ENCODE measurements at regions not wholly inside any gene's neighbourhood (a gene's known extent, or its start where the extent isn't known, plus 50 kb on each side); places are given as distances from the start of the nearest gene placed in this dataset.

GRCh38 chr1:228968891-228969606 lies 233.8 kb downstream of the RHOU start:
- WGBS, 4 donors, result 82 to 91% (median 86%) methylated on average over 15 of the region's 15 CpGs
- Histone ChIP-seq H3K27me3 (peaks cover 4% of the 10 kb centered on the region), H3K36me3 (replicated peaks in 1 of 2) (no peaks in the 10 kb centered on the region), H3K27ac (no peak overlapping the region), H3K4me3 (no peak overlapping the region), H3K4me1 (replicated peaks in 1 of 2) (peaks cover 0 to under 1% of the 10 kb centered on the region in 2 donors), H3K9me3 (replicated peaks in 1 of 3) (no peaks in the 10 kb centered on the region)
- intact Hi-C loops (cut with DNase I), result no loop called here
- TF ChIP-seq CTCF (IDR thresholded peaks at IDR 0.05) (no peak), POLR2A (IDR thresholded peaks at IDR 0.05) (no peak)
- DNase-seq, result no peak

DNA sequence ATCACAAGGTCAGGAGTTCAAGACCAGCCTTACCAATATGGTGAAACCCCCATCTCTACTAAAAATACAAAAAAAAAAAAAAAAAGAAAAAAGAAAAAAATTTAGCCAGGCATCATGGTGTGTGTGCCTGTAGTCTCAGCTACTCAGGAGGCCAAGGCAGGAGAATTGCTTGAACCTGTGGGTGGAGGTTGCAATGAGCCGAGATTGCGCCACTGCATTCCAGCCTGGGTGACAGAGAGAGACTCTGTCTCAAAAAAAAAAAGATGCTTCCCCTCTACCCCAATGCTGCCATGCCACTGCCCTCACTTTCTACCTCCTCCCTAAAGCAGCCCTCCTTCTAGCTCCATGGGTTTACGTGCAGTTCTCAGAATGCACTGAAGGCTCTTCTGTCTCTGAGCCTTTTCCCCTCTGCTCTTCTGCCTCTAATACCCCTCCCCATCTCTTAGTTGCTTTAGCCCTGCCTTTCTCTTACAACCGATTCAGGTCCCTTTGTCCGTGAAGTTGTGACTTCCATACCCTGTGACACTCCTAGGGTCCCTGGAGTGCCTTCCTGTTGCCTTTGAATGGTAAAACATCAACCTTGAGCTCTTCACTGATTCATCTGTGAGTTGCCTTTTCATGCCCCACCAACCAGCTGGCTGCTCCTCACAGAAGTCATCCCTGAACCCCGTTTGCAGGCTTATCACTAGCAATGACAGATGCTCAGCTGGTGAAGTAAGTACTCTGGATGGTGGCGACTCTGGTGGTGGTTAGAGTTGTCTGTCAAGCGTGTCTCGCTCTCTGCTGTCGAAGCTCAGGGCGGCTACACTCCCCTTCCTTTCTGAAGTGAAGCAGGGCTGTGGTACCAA lies 234.9 kb downstream of the RHOU start:
- Histone ChIP-seq H3K27ac (no peak overlapping the region), H3K27me3 (peaks cover 4% of the 10 kb centered on the region), H3K36me3 (replicated peaks in 1 of 2) (no peaks in the 10 kb centered on the region), H3K4me3 (no peak overlapping the region), H3K4me1 (replicated peaks in 1 of 2) (no peaks in the 10 kb centered on the region), H3K9me3 (replicated peaks in 1 of 3) (no peaks in the 10 kb centered on the region)
- DNase-seq, result no peak
- intact Hi-C loops (cut with DNase I), result no loop called here
- WGBS, 4 donors, result 92 to 94% (median 92%) methylated on average over 11 of the region's 11 CpGs
- TF ChIP-seq POLR2A (IDR thresholded peaks at IDR 0.05) (no peak), CTCF (IDR thresholded peaks at IDR 0.05) (no peak)

DNA sequence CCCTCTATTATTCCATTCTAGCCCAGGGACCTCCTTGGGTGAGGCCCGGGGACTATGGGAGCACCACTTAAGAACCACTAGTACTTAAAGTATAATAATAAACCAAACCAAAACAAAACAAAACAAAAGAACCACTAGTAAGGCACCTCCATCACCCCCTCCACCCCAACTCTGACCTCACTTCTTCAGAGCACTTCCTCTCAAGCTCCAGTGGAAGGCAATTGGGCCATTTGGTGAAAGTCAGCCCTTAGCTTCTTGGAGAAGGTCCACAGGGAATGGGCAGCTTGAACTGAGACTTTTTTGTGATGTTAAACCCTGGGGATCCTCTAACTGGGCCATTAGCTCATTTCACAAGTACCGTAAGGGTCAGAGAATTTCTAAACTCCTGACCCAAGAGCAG lies 237.3 kb downstream of the RHOU start:
- WGBS, 4 donors, result 85 to 96% (median 92%) methylated on average over 2 of the region's 2 CpGs
- H3K4me1 ChIP-seq (replicated peaks in 1 of 2), result no peaks in the 10 kb centered on the region
- TF ChIP-seq POLR2A (IDR thresholded peaks at IDR 0.05) (no peak), CTCF (IDR thresholded peaks at IDR 0.05) (no peak)
- H3K27me3 ChIP-seq, result peaks cover 4% of the 10 kb centered on the region
- H3K27ac ChIP-seq, result no peak overlapping the region
- no peaks in the 10 kb centered on the region for H3K36me3 ChIP-seq (replicated peaks in 1 of 2)
- H3K9me3 ChIP-seq (replicated peaks in 1 of 3), result no peaks in the 10 kb centered on the region
- no peak overlapping the region for H3K4me3 ChIP-seq
- no peak for DNase-seq
- intact Hi-C loops (cut with DNase I), result no loop called here

DNA sequence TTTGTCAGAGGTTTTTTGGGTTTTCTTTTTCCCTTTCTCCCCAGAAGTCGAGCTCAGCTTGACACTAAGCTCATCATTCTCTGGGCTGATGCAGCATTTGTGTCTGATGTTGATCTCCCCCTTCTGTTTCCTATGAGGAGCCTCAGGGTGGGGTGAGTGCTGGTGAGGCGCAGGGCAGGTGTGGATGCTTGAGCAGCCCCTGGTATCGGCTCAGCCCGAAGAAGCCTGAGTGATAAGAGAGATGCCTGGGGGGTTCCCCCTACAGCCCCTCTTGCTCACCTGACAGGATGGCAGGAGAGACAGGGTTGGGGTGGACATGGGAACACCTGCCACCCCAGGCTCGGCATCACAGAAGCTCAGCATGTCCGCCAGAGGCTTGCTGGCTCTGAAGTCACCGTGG lies 239.0 kb downstream of the RHOU start:
- peaks cover 0 to 11% of the 10 kb centered on the region in 2 donors for H3K4me1 ChIP-seq (replicated peaks in 1 of 2)
- no peak overlapping the region for H3K4me3 ChIP-seq
- 86 to 94% (median 91%) methylated on average over 7 of the region's 7 CpGs for WGBS, 4 donors
- no peaks in the 10 kb centered on the region for H3K36me3 ChIP-seq (replicated peaks in 1 of 2)
- TF ChIP-seq CTCF (IDR thresholded peaks at IDR 0.05), result no peak
- TF ChIP-seq POLR2A (IDR thresholded peaks at IDR 0.05), result no peak
- intact Hi-C loops (cut with DNase I), result no loop called here
- no peak overlapping the region for H3K27ac ChIP-seq
- DNase-seq, result no peak
- no peaks in the 10 kb centered on the region for H3K9me3 ChIP-seq (replicated peaks in 1 of 3)
- peaks cover 4% of the 10 kb centered on the region for H3K27me3 ChIP-seq
